ENCODE measurements at regions not wholly inside any gene's neighbourhood (a gene's known extent, or its start where the extent isn't known, plus 50 kb on each side); places are given as distances from the start of the nearest gene placed in this dataset.

DNA sequence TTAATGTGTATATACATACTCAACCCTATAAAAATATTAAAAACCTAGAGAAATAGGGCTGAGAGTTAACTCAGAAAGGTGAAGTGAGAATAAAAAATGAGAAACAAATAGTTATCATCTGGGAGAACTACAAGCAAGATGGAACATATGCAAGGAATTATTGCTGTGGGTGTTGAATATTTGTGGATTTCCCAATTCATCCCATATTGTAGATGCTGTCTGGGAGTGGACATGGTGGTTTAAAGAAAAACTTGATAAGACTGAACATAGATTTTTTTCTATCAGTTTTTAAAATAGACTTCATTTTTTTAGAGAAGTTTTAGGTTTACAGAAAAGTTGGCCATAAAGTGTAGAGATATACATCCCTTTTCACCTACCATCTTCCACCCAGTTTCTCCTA, 263.5 kb downstream of the SPATA31D1 start:
- Histone ChIP-seq H3K36me3 (ENCODE audit: insufficient read depth, low read length) (no peaks in the 10 kb centered on the region), H3K27ac (ENCODE audit: low read length) (no peak overlapping the region), H3K4me1 (ENCODE audit: insufficient read depth, low read length) (no peaks in the 10 kb centered on the region), H3K4me3 (ENCODE audit: low read depth in 1 of 2, low read length in 2 of 2) (no peak overlapping the region), H3K27me3 (ENCODE audit: insufficient read depth, low read length, poor library complexity) (no peaks in the 10 kb centered on the region), H3K4me2 (ENCODE audit: insufficient read depth, low read length) (no peak overlapping the region), H3K79me2 (ENCODE audit: insufficient read depth, low read length) (no peaks in the 10 kb centered on the region), H4K20me1 (ENCODE audit: insufficient read depth, low read length) (no peaks in the 10 kb centered on the region), H3K9ac (ENCODE audit: low read depth, low read length) (no peak overlapping the region), H2AFZ (ENCODE audit: low read depth, low read length) (no peak overlapping the region), H3K9me3 (ENCODE audit: insufficient read depth, low read length, severe bottlenecking) (no peaks in the 10 kb centered on the region)
- no peak for DNase-seq
- TF ChIP-seq, protein P1, sequence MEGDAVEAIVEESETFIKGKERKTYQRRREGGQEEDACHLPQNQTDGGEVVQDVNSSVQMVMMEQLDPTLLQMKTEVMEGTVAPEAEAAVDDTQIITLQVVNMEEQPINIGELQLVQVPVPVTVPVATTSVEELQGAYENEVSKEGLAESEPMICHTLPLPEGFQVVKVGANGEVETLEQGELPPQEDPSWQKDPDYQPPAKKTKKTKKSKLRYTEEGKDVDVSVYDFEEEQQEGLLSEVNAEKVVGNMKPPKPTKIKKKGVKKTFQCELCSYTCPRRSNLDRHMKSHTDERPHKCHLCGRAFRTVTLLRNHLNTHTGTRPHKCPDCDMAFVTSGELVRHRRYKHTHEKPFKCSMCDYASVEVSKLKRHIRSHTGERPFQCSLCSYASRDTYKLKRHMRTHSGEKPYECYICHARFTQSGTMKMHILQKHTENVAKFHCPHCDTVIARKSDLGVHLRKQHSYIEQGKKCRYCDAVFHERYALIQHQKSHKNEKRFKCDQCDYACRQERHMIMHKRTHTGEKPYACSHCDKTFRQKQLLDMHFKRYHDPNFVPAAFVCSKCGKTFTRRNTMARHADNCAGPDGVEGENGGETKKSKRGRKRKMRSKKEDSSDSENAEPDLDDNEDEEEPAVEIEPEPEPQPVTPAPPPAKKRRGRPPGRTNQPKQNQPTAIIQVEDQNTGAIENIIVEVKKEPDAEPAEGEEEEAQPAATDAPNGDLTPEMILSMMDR (IDR thresholded peaks at IDR 0.05; ENCODE audit: borderline replicate concordance, extremely low read depth, low read length, poor library complexity, severe bottlenecking): no peak
- TF ChIP-seq EZH2 (IDR thresholded peaks at IDR 0.05; ENCODE audit: borderline replicate concordance, low read depth, low read length, severe bottlenecking): no peak
- ATAC-seq (ENCODE audit: insufficient read depth, low read depth): no peak

DNA sequence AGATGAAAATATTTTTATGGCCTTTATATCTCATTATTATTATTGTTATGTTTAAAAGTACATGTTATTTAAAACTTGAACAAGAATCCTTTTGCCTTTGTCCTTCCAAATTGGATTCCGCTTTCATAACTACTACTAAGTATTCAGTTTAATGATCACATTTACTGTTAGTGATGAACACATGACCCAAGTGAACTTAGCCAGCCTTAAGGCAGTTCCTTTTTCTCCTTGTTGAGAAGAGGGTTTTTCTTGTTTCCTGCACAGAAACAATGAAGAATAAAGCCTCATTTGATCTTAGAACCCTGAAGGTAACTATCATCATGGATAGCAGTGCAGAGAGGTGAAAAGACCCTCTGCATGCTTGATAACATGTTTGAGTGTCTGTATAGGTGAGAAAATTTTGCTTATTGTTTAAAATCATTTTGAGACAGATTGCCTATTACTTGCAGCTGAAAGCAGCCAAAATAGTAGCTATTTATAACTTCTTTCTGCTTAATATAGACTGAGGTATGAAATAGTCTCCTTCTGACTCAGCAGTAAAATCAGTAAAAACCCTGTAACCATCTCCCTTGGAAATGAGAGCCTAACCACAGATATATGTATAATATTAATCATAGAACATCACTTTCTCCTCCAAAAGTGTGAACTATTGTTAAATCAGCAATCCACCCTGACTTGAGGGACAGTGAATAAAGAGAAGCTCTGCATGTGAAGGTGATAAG, 266.2 kb downstream of the SPATA31D1 start:
- no peak for TF ChIP-seq EZH2 (IDR thresholded peaks at IDR 0.05; ENCODE audit: borderline replicate concordance, low read depth, low read length, severe bottlenecking)
- TF ChIP-seq, protein P1 (IDR thresholded peaks at IDR 0.05; ENCODE audit: borderline replicate concordance, extremely low read depth, low read length, poor library complexity, severe bottlenecking): no peak
- H3K79me2 ChIP-seq (ENCODE audit: insufficient read depth, low read length): no peaks in the 10 kb centered on the region
- ATAC-seq (ENCODE audit: insufficient read depth, low read depth) (no peak), DNase-seq (no peak)
- H3K4me1 ChIP-seq (ENCODE audit: insufficient read depth, low read length): no peaks in the 10 kb centered on the region
- H3K4me2 ChIP-seq (ENCODE audit: insufficient read depth, low read length): no peak overlapping the region
- H3K9me3 ChIP-seq (ENCODE audit: insufficient read depth, low read length, severe bottlenecking): no peaks in the 10 kb centered on the region
- no peaks in the 10 kb centered on the region for H3K27me3 ChIP-seq (ENCODE audit: insufficient read depth, low read length, poor library complexity)
- H3K27ac ChIP-seq (ENCODE audit: low read length): no peak overlapping the region
- no peak overlapping the region for H3K9ac ChIP-seq (ENCODE audit: low read depth, low read length)
- H4K20me1 ChIP-seq (ENCODE audit: insufficient read depth, low read length): no peaks in the 10 kb centered on the region
- no peak overlapping the region for H2AFZ ChIP-seq (ENCODE audit: low read depth, low read length)
- H3K4me3 ChIP-seq (ENCODE audit: low read depth in 1 of 2, low read length in 2 of 2): no peak overlapping the region
- no peaks in the 10 kb centered on the region for H3K36me3 ChIP-seq (ENCODE audit: insufficient read depth, low read length)

DNA sequence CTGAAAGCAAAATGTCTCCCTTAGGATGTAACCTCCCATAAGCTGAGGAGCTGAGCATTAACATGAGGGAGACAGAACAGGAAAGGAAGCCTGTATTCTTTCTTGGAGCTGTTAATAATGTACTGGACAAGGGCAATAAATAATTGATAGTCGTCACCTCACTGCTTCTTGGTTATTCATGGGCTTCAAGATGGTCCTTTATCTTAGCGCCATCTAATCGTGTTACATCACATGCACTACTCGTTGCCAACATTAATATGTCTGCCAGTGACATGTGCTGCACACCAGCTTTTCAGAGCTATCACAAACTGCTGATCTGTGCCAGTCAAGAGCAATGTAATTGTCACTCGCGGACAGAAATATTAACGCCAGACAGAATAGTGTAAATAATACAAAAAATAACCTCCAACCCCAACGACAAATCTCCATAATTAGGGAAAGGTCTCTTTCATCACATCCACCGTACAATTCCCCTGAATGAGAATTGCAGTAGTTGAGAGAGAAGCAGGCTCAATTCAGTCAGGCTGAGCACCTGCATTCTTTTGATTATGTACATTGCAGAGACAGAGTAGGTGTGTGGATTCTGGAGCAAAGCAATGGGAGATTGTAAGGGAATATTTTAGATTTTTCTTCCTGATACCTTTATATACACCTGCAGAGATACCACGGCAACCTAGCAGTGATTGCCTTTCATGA, 267.1 kb downstream of the SPATA31D1 start:
- no peaks in the 10 kb centered on the region for H3K36me3 ChIP-seq (ENCODE audit: insufficient read depth, low read length)
- H4K20me1 ChIP-seq (ENCODE audit: insufficient read depth, low read length): no peaks in the 10 kb centered on the region
- no peak overlapping the region for H3K4me2 ChIP-seq (ENCODE audit: insufficient read depth, low read length)
- no peak for DNase-seq
- H3K27me3 ChIP-seq (ENCODE audit: insufficient read depth, low read length, poor library complexity): no peaks in the 10 kb centered on the region
- H3K4me1 ChIP-seq (ENCODE audit: insufficient read depth, low read length): no peaks in the 10 kb centered on the region
- TF ChIP-seq EZH2 (IDR thresholded peaks at IDR 0.05; ENCODE audit: borderline replicate concordance, low read depth, low read length, severe bottlenecking): no peak
- TF ChIP-seq, protein P1 (IDR thresholded peaks at IDR 0.05; ENCODE audit: borderline replicate concordance, extremely low read depth, low read length, poor library complexity, severe bottlenecking): no peak
- no peak overlapping the region for H2AFZ ChIP-seq (ENCODE audit: low read depth, low read length)
- no peak for ATAC-seq (ENCODE audit: insufficient read depth, low read depth)
- no peak overlapping the region for H3K27ac ChIP-seq (ENCODE audit: low read length)
- no peak overlapping the region for H3K9ac ChIP-seq (ENCODE audit: low read depth, low read length)
- no peak overlapping the region for H3K4me3 ChIP-seq (ENCODE audit: low read depth in 1 of 2, low read length in 2 of 2)
- no peaks in the 10 kb centered on the region for H3K9me3 ChIP-seq (ENCODE audit: insufficient read depth, low read length, severe bottlenecking)
- H3K79me2 ChIP-seq (ENCODE audit: insufficient read depth, low read length): no peaks in the 10 kb centered on the region
